HepG2 (cell line): ENCODE measurements at regions not wholly inside any gene's neighbourhood (a gene's known extent, or its start where the extent isn't known, plus 50 kb on each side); places are given as distances from the start of the nearest gene placed in this dataset.

ENCODE experiments used
- ATAC-seq: fragments of 200-7000 bp; cut with Tn5 transposase; 3 replicates; pipeline ENCODE4 v1.9.1; 2020; ENCODE audit warnings: mild to moderate bottlenecking, moderate library complexity
- BruUV-seq: library from RNA; stranded (reverse); fragments of 400-500 nt; replicated peaks from 2 replicates; lab custom pipeline; 2021; lab: Mats Ljungman, UMichigan
- CTCF ChIA-PET: fragments of 300-600 bp; formaldehyde crosslinking; extraction: SDS; loops from one replicate; lab custom pipeline; 2021; ENCODE audit warnings: low total read pairs, inconsistent platforms, low intra/inter-chr PET ratio; lab: Yijun Ruan, JAX
- POLR2A ChIA-PET: fragments of 350-600 bp; sonication (Branson Sonifier 250); formaldehyde crosslinking; loops from one replicate; lab custom pipeline; 2020; ENCODE audit warnings: antibody characterized with exemption, inconsistent platforms; lab: Yijun Ruan, JAX
- DNase-seq: peaks from one replicate; pipeline ENCODE4 v3.0.0-alpha.2; 2015; ENCODE audit warnings: low spot score
- FAIRE-seq: peaks from 3 replicates; lab custom pipeline; 2011; peaks lifted over from hg19 to GRCh38; lab: Jason Lieb, UNC
- H2AFZ ChIP-seq: one replicate; pipeline ENCODE4 v1.6.1; 2011; ENCODE audit warnings: low read length, inconsistent platforms
- H3K27ac ChIP-seq: fragments of 300-600 bp; 3 replicates; pipeline ENCODE4 v1.8.0; 2011; ENCODE audit warnings: mixed run types, mild to moderate bottlenecking, mixed read lengths, low read length, inconsistent platforms; ENCODE audit not compliant: insufficient read depth; ENCODE audit errors: extremely low read length
- H3K27me3 ChIP-seq, 2 experiments: fragments of 200-600 bp in 1 of 2; 2 replicates in 1 of 2; 3 replicates in 1 of 2; pipeline versions ENCODE4 v1.6.0 to v1.8.0; 2011; ENCODE audit warnings: low read length in 2 of 2, mild to moderate bottlenecking in 2 of 2, moderate library complexity in 2 of 2, inconsistent platforms in 1 of 2; ENCODE audit not compliant: insufficient read depth in 2 of 2, control insufficient read depth in 1 of 2
- H3K36me3 ChIP-seq, 2 experiments: fragments of 200-600 bp in 1 of 2; replicated peaks in 1 of 2; 2 replicates in 1 of 2; 3 replicates in 1 of 2; pipeline versions ENCODE4 v1.5.1 to v1.8.0; 2011; ENCODE audit warnings: low read length in 2 of 2, inconsistent platforms in 1 of 2; ENCODE audit not compliant: insufficient read depth in 2 of 2, control insufficient read depth in 1 of 2
- H3K4me1 ChIP-seq: 2 replicates; pipeline ENCODE4 v1.5.1; 2012; ENCODE audit warnings: low read length, inconsistent platforms; ENCODE audit not compliant: insufficient read depth
- H3K4me2 ChIP-seq: 2 replicates; pipeline ENCODE4 v1.6.0; 2011; ENCODE audit warnings: low read depth, low read length, inconsistent platforms
- H3K4me3 ChIP-seq, 3 experiments: fragments of 200-600 bp in 1 of 3; sonication (generic), shearing (Covaris generic) in 1 of 3; replicated peaks in 1 of 3; 2 replicates each; pipeline ENCODE4 v1.5.1; 2011 to 2016; ENCODE audit warnings: low read length in 3 of 3, inconsistent platforms in 2 of 3, low read depth in 2 of 3, mild to moderate bottlenecking in 2 of 3, control low read depth in 1 of 3, mixed read lengths in 1 of 3; ENCODE audit not compliant: insufficient read depth in 1 of 3
- H3K79me2 ChIP-seq: one replicate; pipeline ENCODE4 v1.6.1; 2011; ENCODE audit warnings: low read length, inconsistent platforms; ENCODE audit not compliant: insufficient read depth
- H3K9ac ChIP-seq: 2 replicates; pipeline ENCODE4 v1.6.0; 2011; ENCODE audit warnings: mild to moderate bottlenecking, low read depth, low read length, inconsistent platforms; ENCODE audit not compliant: insufficient read depth
- H3K9me3 ChIP-seq: 2 replicates; pipeline ENCODE4 v1.5.1; 2012; ENCODE audit warnings: mild to moderate bottlenecking, low read length
- H4K20me1 ChIP-seq: 2 replicates; pipeline ENCODE4 v1.6.0; 2011; ENCODE audit warnings: inconsistent platforms, mild to moderate bottlenecking, low read length, moderate library complexity; ENCODE audit not compliant: insufficient read depth
- HNF1A ChIP-seq, 2 experiments: sonication (generic) in 1 of 2; formaldehyde crosslinking in 1 of 2; IDR thresholded peaks; 2 replicates each; pipeline versions ENCODE4 v1.4.0 to v1.6.1; 2016 to 2020; ENCODE audit warnings: borderline replicate concordance in 1 of 2, low read depth in 1 of 2, mild to moderate bottlenecking in 1 of 2, missing genetic modification reagents in 1 of 2
- HNRNPK ChIP-seq: fragments of 200-400 bp; formaldehyde crosslinking; IDR thresholded peaks from 2 replicates; pipeline ENCODE4 v1.6.1; 2018; ENCODE audit warnings: low read length, low read depth, moderate library complexity, mild to moderate bottlenecking; ENCODE audit not compliant: poor library complexity, severe bottlenecking
- MAZ ChIP-seq, 2 experiments: sonication (generic) in 1 of 2; formaldehyde crosslinking in 1 of 2; IDR thresholded peaks; 2 replicates each; pipeline versions ENCODE4 v1.5.0 to v1.6.1; 2012 to 2020; ENCODE audit warnings: low read depth in 2 of 2, mild to moderate bottlenecking in 2 of 2, borderline replicate concordance in 1 of 2, improper control_type of control experiment in 1 of 2, low read length in 1 of 2, missing genetic modification reagents in 1 of 2, moderate library complexity in 1 of 2
- PCBP1 ChIP-seq: fragments of 200-400 bp; formaldehyde crosslinking; IDR thresholded peaks from 2 replicates; pipeline ENCODE4 v1.6.1; 2017; ENCODE audit warnings: mild to moderate bottlenecking, low read depth, low read length, borderline replicate concordance
- ZNF616 ChIP-seq: sonication (generic); formaldehyde crosslinking; IDR thresholded peaks from 2 replicates; pipeline ENCODE4 v1.5.0; 2020; ENCODE audit warnings: low read depth, mild to moderate bottlenecking, missing genetic modification reagents
- WGBS: methylation state at CpG from one replicate; pipeline ENCODE4 v1.1.6; 2017; ENCODE audit warnings: low lambda C conversion rate; 5-methylcytosine and 5-hydroxymethylcytosine counted together
- in situ Hi-C: cut with HindIII; loops from 2 replicates; pipeline ENCODE4 v1.10.0; 2017; ENCODE audit warnings: low pct_unique_long_range_greater_than_20kb; ENCODE audit not compliant: extremely low pct_ligation_motif_present
- intact Hi-C: fragments of 100-400 bp; cut with micrococcal nuclease; formaldehyde crosslinking; loops from one replicate; pipeline ENCODE4 v1.10.0; 2022; ENCODE audit not compliant: unreplicated experiment

- no peaks in the 10 kb centered on the region for H3K79me2 ChIP-seq
- H3K36me3 ChIP-seq: no peaks in the 10 kb centered on the region
- H3K4me1 ChIP-seq: no peaks in the 10 kb centered on the region
- no peak overlapping the region for H3K4me2 ChIP-seq
- H2AFZ ChIP-seq: no peak overlapping the region
- WGBS: 36% methylated on average over 10 of the region's 20 CpGs
- no peaks in the 10 kb centered on the region for H3K27me3 ChIP-seq
- ChIA-PET CTCF (no interaction called here), POLR2A (no interaction called here)
- ATAC-seq: no peak
- in situ Hi-C loops (no loop called here), intact Hi-C loops (no loop called here)
- no peak overlapping the region for H3K9ac ChIP-seq
- H4K20me1 ChIP-seq: no peaks in the 10 kb centered on the region
- H3K27ac ChIP-seq: no peak overlapping the region
- TF ChIP-seq PCBP1 (0 out of 2 replicates have a peak, but pooled peaks have one; percentile 78), MAZ (IDR thresholded peaks at IDR 0.05; ENCODE audit: borderline replicate concordance, low read depth, low read length) (no peak), MAZ (CRISPR knock-in tag; IDR thresholded peaks at IDR 0.05; ENCODE audit: low read depth) (no peak), HNF1A (IDR thresholded peaks at IDR 0.05; ENCODE audit: low read depth) (no peak), HNF1A (CRISPR knock-in tag; IDR thresholded peaks at IDR 0.05; ENCODE audit: borderline replicate concordance) (no peak), ZNF616 (CRISPR knock-in tag) (no peak), HNRNPK (peak; percentile 65)
- no TSS peak for BruUV-seq
- no peak for DNase-seq
- H3K4me3 ChIP-seq: no peak overlapping the region
- FAIRE-seq: no peak
- H3K9me3 ChIP-seq: peaks cover 67% of the 10 kb centered on the region
Observed at GRCh38 chr13:53439439-53440225, 411.0 kb downstream of the OLFM4 start.
